ENCODE measurements at regions not wholly inside any gene's neighbourhood (a gene's known extent, or its start where the extent isn't known, plus 50 kb on each side); places are given as distances from the start of the nearest gene placed in this dataset.

GRCh38 chr12:69047990-69048389, 115.0 kb upstream of the CPM start:
- TF ChIP-seq CTCF (IDR thresholded peaks at IDR 0.05 in 2 of 3, conservative IDR thresholded peaks at IDR 0.05 in 1 of 3; ENCODE audit: control insufficient read depth in 2 of 3, extremely low read depth in 1 of 3, insufficient read depth in 1 of 3, low read depth in 3 of 3, low read length in 3 of 3) (no peak), EP300 (IDR thresholded peaks at IDR 0.05; ENCODE audit: borderline replicate concordance in 1 of 2, control insufficient read depth in 1 of 2, low read depth in 2 of 2, low read length in 2 of 2) (no peak), IRF3 (IDR thresholded peaks at IDR 0.05) (no peak), SREBF2 (IDR thresholded peaks at IDR 0.05; ENCODE audit: low read length) (no peak), JUND (IDR thresholded peaks at IDR 0.05; ENCODE audit: low read depth, low read length) (no peak), EZH2 (IDR thresholded peaks at IDR 0.05; ENCODE audit: borderline replicate concordance, control insufficient read depth, low read depth, low read length) (no peak), SIN3A (IDR thresholded peaks at IDR 0.05; ENCODE audit: low read depth, low read length) (no peak), ZNF207 (IDR thresholded peaks at IDR 0.05; ENCODE audit: borderline replicate concordance) (no peak), CREB1 (IDR thresholded peaks at IDR 0.05; ENCODE audit: low read depth) (no peak), SMC3 (IDR thresholded peaks at IDR 0.05; ENCODE audit: borderline replicate concordance, low read length) (no peak)
